ENCODE measurements at regions not wholly inside any gene's neighbourhood (a gene's known extent, or its start where the extent isn't known, plus 50 kb on each side); places are given as distances from the start of the nearest gene placed in this dataset.
A peak's percentile ranks its signal among the peaks of the same experiment; 100 is the strongest.
"Not testable (repeated sequence)": the region's sequence is repeated elsewhere in the genome, so short reads cannot be mapped to it uniquely, and the experiment has no call there.

- no peak for ATAC-seq
Measured at GRCh38 chr3:153618176-153618575, 456.1 kb downstream of the RAP2B start.

GRCh38 chr3:153619268-153619667 is 457.2 kb downstream of the RAP2B start:
- no peak for ATAC-seq

- peak; percentile 66 to 70 for ATAC-seq
Measured at GRCh38 chr3:153621953-153622352, 459.9 kb downstream of the RAP2B start.

- no peak for ATAC-seq
Measured at GRCh38 chr3:153623834-153624233, 461.8 kb downstream of the RAP2B start.

- peak; percentile 39 to 50 for ATAC-seq
Measured at GRCh38 chr3:153624310-153625030, 462.4 kb downstream of the RAP2B start.

- ATAC-seq: no peak
Measured at GRCh38 chr3:153625506-153625905, 463.5 kb downstream of the RAP2B start.

- ATAC-seq: peak; percentile 17 to 40
Measured at GRCh38 chr3:153626158-153626557, 464.1 kb downstream of the RAP2B start.

GRCh38 chr3:153628591-153628990 is 466.6 kb downstream of the RAP2B start:
- ATAC-seq: no peak

- ATAC-seq: no peak
Measured at GRCh38 chr3:153629148-153629547, 467.1 kb downstream of the RAP2B start.

GRCh38 chr3:153631102-153631501 is 469.1 kb downstream of the RAP2B start:
- no peak for ATAC-seq

- ATAC-seq: no peak
Measured at GRCh38 chr3:153631664-153632063, 469.6 kb downstream of the RAP2B start.

GRCh38 chr3:153633407-153633806 is 471.4 kb downstream of the RAP2B start:
- peak; percentile 45 to 48 for ATAC-seq

- no peak for ATAC-seq
Measured at GRCh38 chr3:153634683-153635082, 472.7 kb downstream of the RAP2B start.

GRCh38 chr3:153639631-153640030 is 477.6 kb downstream of the RAP2B start:
- no peak for ATAC-seq

GRCh38 chr3:153640689-153641665 is 479.0 kb downstream of the RAP2B start:
- ATAC-seq: no peak

- ATAC-seq: not testable (repeated sequence)
Measured at GRCh38 chr3:153642576-153642975, 478.6 kb upstream of the ARHGEF26 start.

GRCh38 chr3:153643471-153643870 is 477.7 kb upstream of the ARHGEF26 start:
- not testable (repeated sequence) for ATAC-seq

- ATAC-seq: no peak
Measured at GRCh38 chr3:153649286-153649839, 471.8 kb upstream of the ARHGEF26 start.

GRCh38 chr3:153652076-153652475 is 469.1 kb upstream of the ARHGEF26 start:
- ATAC-seq: no peak

GRCh38 chr3:153657046-153657445 is 464.1 kb upstream of the ARHGEF26 start:
- ATAC-seq: no peak

GRCh38 chr3:153657461-153657860 is 463.7 kb upstream of the ARHGEF26 start:
- ATAC-seq: no peak

GRCh38 chr3:153658136-153658535 is 463.1 kb upstream of the ARHGEF26 start:
- no peak for ATAC-seq

- no peak for ATAC-seq
Measured at GRCh38 chr3:153666991-153667740, 454.0 kb upstream of the ARHGEF26 start.

Data from activated CD4-positive, CD25-positive, alpha-beta regulatory T cell treated with anti-CD3 and anti-CD28 coated beads, Interleukin-2, amount 50 U/mL, for 24 hours (primary cell).